SK-N-SH treated with all-trans-retinoic acid at 6 μM for 48 hours (cell line): ENCODE measurements at regions not wholly inside any gene's neighbourhood (a gene's known extent, or its start where the extent isn't known, plus 50 kb on each side); places are given as distances from the start of the nearest gene placed in this dataset.

Experiments
- ATAC-seq: fragments of 200-7000 bp; cut with Tn5 transposase; 3 replicates; pipeline ENCODE4 v1.9.1; 2020; ENCODE audit warnings: mild to moderate bottlenecking, moderate library complexity
- ARNTL ChIP-seq: fragments of 450-650 bp; formaldehyde crosslinking; IDR thresholded peaks from 2 replicates; pipeline ENCODE4 v1.5.0; 2020; ENCODE audit warnings: low read depth, mild to moderate bottlenecking, moderate library complexity, borderline replicate concordance
- BACH2 ChIP-seq: fragments of 250-450 bp; sonication (Bioruptor Pico); IDR thresholded peaks from 2 replicates; pipeline ENCODE4 v1.9.0; 2021; ENCODE audit warnings: mild to moderate bottlenecking, borderline replicate concordance
- CREB5 ChIP-seq: fragments of 250-450 bp; sonication (Bioruptor Pico); IDR thresholded peaks from 2 replicates; pipeline ENCODE4 v1.5.1; 2020; ENCODE audit warnings: low read depth, mild to moderate bottlenecking, moderate library complexity
- CSDC2 ChIP-seq: fragments of 250-450 bp; sonication (Bioruptor Pico); IDR thresholded peaks from 2 replicates; pipeline ENCODE4 v1.5.0; 2020; ENCODE audit warnings: mild to moderate bottlenecking, moderate library complexity
- CSRNP3 ChIP-seq: fragments of 250-450 bp; sonication (Bioruptor Pico); IDR thresholded peaks from 2 replicates; pipeline ENCODE4 v1.5.1; 2021; ENCODE audit warnings: mild to moderate bottlenecking, moderate library complexity
- ESRRG ChIP-seq: fragments of 250-450 bp; sonication (Bioruptor Pico); IDR thresholded peaks from 2 replicates; pipeline ENCODE4 v1.6.1; 2021; ENCODE audit warnings: mild to moderate bottlenecking
- GLIS3 ChIP-seq: fragments of 250-450 bp; sonication (Bioruptor Pico); IDR thresholded peaks from 2 replicates; pipeline ENCODE4 v1.5.0; 2020; ENCODE audit warnings: mild to moderate bottlenecking, moderate library complexity
- ISL1 ChIP-seq: fragments of 250-450 bp; sonication (Bioruptor Pico); IDR thresholded peaks from 2 replicates; pipeline ENCODE4 v2.1.2; 2022; ENCODE audit warnings: mild to moderate bottlenecking, moderate library complexity
- PATZ1 ChIP-seq: fragments of 250-450 bp; sonication (Bioruptor Pico); IDR thresholded peaks from 2 replicates; pipeline ENCODE4 v1.8.0; 2020; ENCODE audit warnings: mild to moderate bottlenecking, moderate library complexity, borderline replicate concordance
- POU6F1 ChIP-seq: fragments of 250-450 bp; sonication (Bioruptor Pico); IDR thresholded peaks from 2 replicates; pipeline ENCODE4 v1.8.0; 2021; ENCODE audit warnings: low read depth, mild to moderate bottlenecking, moderate library complexity, borderline replicate concordance
- PPARA ChIP-seq: fragments of 250-450 bp; sonication (Bioruptor Pico); IDR thresholded peaks from 2 replicates; pipeline ENCODE4 v1.5.0; 2020; ENCODE audit warnings: mild to moderate bottlenecking, borderline replicate concordance
- RARB ChIP-seq: fragments of 250-450 bp; sonication (Bioruptor Pico); IDR thresholded peaks from 2 replicates; pipeline ENCODE4 v1.8.0; 2021; ENCODE audit warnings: mild to moderate bottlenecking, moderate library complexity
- SNAI2 ChIP-seq: fragments of 250-450 bp; sonication (Bioruptor Pico); IDR thresholded peaks from 2 replicates; pipeline ENCODE4 v1.5.0; 2020; ENCODE audit warnings: mild to moderate bottlenecking, moderate library complexity
- TCF4 ChIP-seq: fragments of 250-450 bp; sonication (Bioruptor Pico); IDR thresholded peaks from 2 replicates; pipeline ENCODE4 v1.8.0; 2021; ENCODE audit warnings: mild to moderate bottlenecking, moderate library complexity, borderline replicate concordance
- TSHZ2 ChIP-seq: fragments of 250-450 bp; sonication (Bioruptor Pico); IDR thresholded peaks from 2 replicates; pipeline ENCODE4 v1.5.0; 2020; ENCODE audit warnings: mild to moderate bottlenecking, moderate library complexity
- ZC3H10 ChIP-seq: fragments of 250-450 bp; sonication (Bioruptor Pico); IDR thresholded peaks from 2 replicates; pipeline ENCODE4 v1.5.1; 2021; ENCODE audit warnings: mild to moderate bottlenecking, moderate library complexity
- ZFP3 ChIP-seq: fragments of 250-450 bp; sonication (Bioruptor Pico); IDR thresholded peaks from 2 replicates; pipeline ENCODE4 v1.5.0; 2020; ENCODE audit warnings: mild to moderate bottlenecking, moderate library complexity
- ZFP30 ChIP-seq: fragments of 450-650 bp; formaldehyde crosslinking; IDR thresholded peaks from 2 replicates; pipeline ENCODE4 v1.5.0; 2022; ENCODE audit warnings: mild to moderate bottlenecking, moderate library complexity
- ZNF565 ChIP-seq: fragments of 450-650 bp; formaldehyde crosslinking; conservative IDR thresholded peaks from 2 replicates; pipeline ENCODE4 v1.5.0; 2020; ENCODE audit warnings: low read depth, mild to moderate bottlenecking, moderate library complexity
- ZNF8 ChIP-seq: fragments of 450-650 bp; formaldehyde crosslinking; IDR thresholded peaks from 2 replicates; pipeline ENCODE4 v1.5.0; 2020; ENCODE audit warnings: mild to moderate bottlenecking, moderate library complexity

- ATAC-seq = no peak
- TF ChIP-seq CSRNP3 (CRISPR knock-in tag) = no peak
These were observed 287.0 kb downstream of the DMRT2 start for GRCh38 chr9:1337169-1337568.

- TF ChIP-seq ISL1 (CRISPR knock-in tag) = no peak
- no peak for ATAC-seq
These were observed 290.2 kb downstream of the DMRT2 start for GRCh38 chr9:1340390-1340789.

- no peak for TF ChIP-seq TCF4 (CRISPR knock-in tag)
- no peak for TF ChIP-seq CREB5 (CRISPR knock-in tag)
- TF ChIP-seq BACH2 (CRISPR knock-in tag) = no peak
- no peak for TF ChIP-seq SNAI2 (CRISPR knock-in tag)
- no peak for TF ChIP-seq ZFP3 (CRISPR knock-in tag)
- TF ChIP-seq RARB = no peak
- no peak for TF ChIP-seq ZNF8 (CRISPR knock-in tag)
- TF ChIP-seq PPARA = no peak
- TF ChIP-seq ISL1 (CRISPR knock-in tag) = no peak
- TF ChIP-seq POU6F1 (CRISPR knock-in tag) = no peak
- TF ChIP-seq ARNTL (CRISPR knock-in tag) = no peak
- no peak for TF ChIP-seq GLIS3 (CRISPR knock-in tag)
- TF ChIP-seq ZC3H10 (CRISPR knock-in tag) = no peak
- TF ChIP-seq CSRNP3 (CRISPR knock-in tag) = no peak
- no peak for TF ChIP-seq ZNF565 (CRISPR knock-in tag)
- no peak for TF ChIP-seq ESRRG (CRISPR knock-in tag)
- no peak for TF ChIP-seq PATZ1 (CRISPR knock-in tag)
- TF ChIP-seq ZFP30 (CRISPR knock-in tag) = no peak
- no peak for TF ChIP-seq TSHZ2
- no peak for TF ChIP-seq CSDC2 (CRISPR knock-in tag)
- ATAC-seq = no peak
These were observed 303.1 kb downstream of the DMRT2 start for GRCh38 chr9:1353291-1353690.
